ENCODE measurements at regions not wholly inside any gene's neighbourhood (a gene's known extent, or its start where the extent isn't known, plus 50 kb on each side); places are given as distances from the start of the nearest gene placed in this dataset.

- peaks cover 34% of the 10 kb centered on the region for H3K4me1 Mint-ChIP-seq
- 98% methylated on average over 2 of the region's 2 CpGs; no CpG with 5 or more reads in 1 of the 2 experiments for WGBS, 2 experiments (ENCODE audit: insufficient coverage in 1 of 2, insufficient read length in 1 of 2)
Measured at GRCh38 chr2:37830636-37831035, 94.5 kb upstream of the RMDN2 start.

GRCh38 chr2:37831081-37831780, 93.9 kb upstream of the RMDN2 start:
- Histone ChIP-seq H3K27ac (ENCODE audit: low read depth, low read length) (no peak overlapping the region), H3K9ac (ENCODE audit: extremely low read depth, low read length, poor library complexity, severe bottlenecking) (no peak overlapping the region), H3K9me3 (ENCODE audit: control insufficient read depth, low read length) (no peaks in the 10 kb centered on the region), H3K4me3 (ENCODE audit: low read length) (no peak overlapping the region), H3K36me3 (ENCODE audit: control insufficient read depth, insufficient read depth, low read length) (no peaks in the 10 kb centered on the region), H3K4me1 (ENCODE audit: control insufficient read depth, insufficient read depth, low read length) (peaks cover 20% of the 10 kb centered on the region), H3K27me3 (ENCODE audit: control insufficient read depth, insufficient read depth, low read length, poor library complexity, severe bottlenecking) (no peaks in the 10 kb centered on the region)
- H3K4me3 Mint-ChIP-seq: no peak overlapping the region
- DNase-seq: no peak
- H3K4me1 Mint-ChIP-seq: peaks cover 28% of the 10 kb centered on the region
- no peaks in the 10 kb centered on the region for H3K36me3 Mint-ChIP-seq (ENCODE audit: low read depth)
- peaks cover 12% of the 10 kb centered on the region for H3K27me3 Mint-ChIP-seq (ENCODE audit: insufficient read depth)
- TF ChIP-seq CTCF (conservative IDR thresholded peaks at IDR 0.05): no peak
- WGBS, 2 experiments (ENCODE audit: insufficient coverage in 1 of 2, insufficient read length in 1 of 2): 92 to 98% methylated on average over 5 of the region's 5 CpGs
- H3K9me3 Mint-ChIP-seq: no peaks in the 10 kb centered on the region
- no peak overlapping the region for H3K27ac Mint-ChIP-seq

More at GRCh38 chr2:37830636-37831035, 94.5 kb upstream of the RMDN2 start:
- H3K36me3 ChIP-seq (ENCODE audit: control insufficient read depth, insufficient read depth, low read length): no peaks in the 10 kb centered on the region
- H3K36me3 Mint-ChIP-seq (ENCODE audit: low read depth): no peaks in the 10 kb centered on the region
- no peaks in the 10 kb centered on the region for H3K9me3 Mint-ChIP-seq
- H3K27me3 Mint-ChIP-seq (ENCODE audit: insufficient read depth): peaks cover 12% of the 10 kb centered on the region
- H3K27ac ChIP-seq (ENCODE audit: low read depth, low read length): no peak overlapping the region
- H3K27me3 ChIP-seq (ENCODE audit: control insufficient read depth, insufficient read depth, low read length, poor library complexity, severe bottlenecking): no peaks in the 10 kb centered on the region
- DNase-seq: no peak
- H3K4me3 Mint-ChIP-seq: no peak overlapping the region
- no peak for TF ChIP-seq CTCF (conservative IDR thresholded peaks at IDR 0.05)
- H3K27ac Mint-ChIP-seq: no peak overlapping the region
- H3K4me3 ChIP-seq (ENCODE audit: low read length): no peak overlapping the region
- no peak overlapping the region for H3K9ac ChIP-seq (ENCODE audit: extremely low read depth, low read length, poor library complexity, severe bottlenecking)
- peaks cover 26% of the 10 kb centered on the region for H3K4me1 ChIP-seq (ENCODE audit: control insufficient read depth, insufficient read depth, low read length)
- no peaks in the 10 kb centered on the region for H3K9me3 ChIP-seq (ENCODE audit: control insufficient read depth, low read length)

GRCh38 chr2:37832590-37833197, 92.4 kb upstream of the RMDN2 start:
- peaks cover 37% of the 10 kb centered on the region for H3K4me1 Mint-ChIP-seq
- Histone ChIP-seq H3K36me3 (ENCODE audit: control insufficient read depth, insufficient read depth, low read length) (no peaks in the 10 kb centered on the region), H3K4me3 (ENCODE audit: low read length) (no peak overlapping the region), H3K9me3 (ENCODE audit: control insufficient read depth, low read length) (no peaks in the 10 kb centered on the region), H3K9ac (ENCODE audit: extremely low read depth, low read length, poor library complexity, severe bottlenecking) (no peak overlapping the region), H3K27me3 (ENCODE audit: control insufficient read depth, insufficient read depth, low read length, poor library complexity, severe bottlenecking) (no peaks in the 10 kb centered on the region), H3K27ac (ENCODE audit: low read depth, low read length) (no peak overlapping the region), H3K4me1 (ENCODE audit: control insufficient read depth, insufficient read depth, low read length) (peaks cover 19% of the 10 kb centered on the region)
- peak; percentile 96 for DNase-seq
- peak; percentile 89 for TF ChIP-seq CTCF (conservative IDR thresholded peaks at IDR 0.05)
- H3K9me3 Mint-ChIP-seq: no peaks in the 10 kb centered on the region
- no peaks in the 10 kb centered on the region for H3K36me3 Mint-ChIP-seq (ENCODE audit: low read depth)
- H3K27me3 Mint-ChIP-seq (ENCODE audit: insufficient read depth): peaks cover 9% of the 10 kb centered on the region
- no peak overlapping the region for H3K4me3 Mint-ChIP-seq
- 25 to 43% methylated on average over 2 to 3 of the region's 3 CpGs for WGBS, 2 experiments (ENCODE audit: insufficient coverage in 1 of 2, insufficient read length in 1 of 2)
- H3K27ac Mint-ChIP-seq: no peak overlapping the region

Measured in endodermal cell (in vitro differentiated cells).